Stimulated activated CD4-positive, alpha-beta T cell treated with anti-CD3 and anti-CD28 coated beads, Interleukin-4, amount 100 ng/mL, for 24 hours (primary cell): ENCODE measurements at regions not wholly inside any gene's neighbourhood (a gene's known extent, or its start where the extent isn't known, plus 50 kb on each side); places are given as distances from the start of the nearest gene placed in this dataset.

ENCODE experiments used
- DNase-seq: peaks from one replicate; pipeline ENCODE4 v3.0.0-alpha.2; 2020

DNA sequence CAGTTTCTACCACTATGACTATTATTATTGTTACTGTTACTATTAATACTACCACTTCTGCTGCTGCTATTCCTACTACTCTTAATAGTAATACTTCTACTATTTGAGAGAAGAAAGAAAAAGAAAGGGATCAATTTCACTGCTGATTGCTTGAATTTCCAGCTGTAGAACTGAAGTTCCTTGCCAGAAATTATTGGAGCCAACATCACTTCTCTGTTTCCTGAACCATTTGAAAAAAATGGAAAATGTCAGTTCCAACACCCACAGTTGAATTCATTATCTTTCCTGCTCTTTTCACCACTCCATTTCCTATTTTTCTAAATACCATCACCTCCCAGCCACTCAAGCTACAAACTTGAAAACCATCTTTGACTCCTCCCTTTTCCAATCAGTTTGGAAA lies 54.1 kb upstream of the PIK3C2G start:
- no peak for DNase-seq

- no peak for DNase-seq
Measured at GRCh38 chr12:18206198-18206597, 55.1 kb upstream of the PIK3C2G start.

DNA sequence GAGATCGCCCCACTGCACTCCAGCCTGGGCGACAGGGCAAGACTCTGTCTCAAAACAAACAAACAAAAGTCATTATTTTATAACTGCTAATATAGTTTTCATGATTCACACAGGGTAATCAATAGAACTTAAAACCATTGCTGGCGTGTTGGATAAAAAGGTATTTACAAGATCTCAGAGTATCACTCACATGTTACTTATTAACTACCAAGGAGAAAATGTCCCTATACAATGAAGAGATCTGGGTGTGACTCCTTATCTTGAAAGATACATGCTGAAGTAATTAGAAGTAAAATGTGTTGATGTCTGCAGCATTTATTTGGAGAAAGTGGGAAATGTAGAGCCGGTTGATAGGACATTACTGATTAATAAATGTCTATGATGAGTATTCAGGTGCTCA lies 57.3 kb upstream of the PIK3C2G start:
- no peak for DNase-seq

DNA sequence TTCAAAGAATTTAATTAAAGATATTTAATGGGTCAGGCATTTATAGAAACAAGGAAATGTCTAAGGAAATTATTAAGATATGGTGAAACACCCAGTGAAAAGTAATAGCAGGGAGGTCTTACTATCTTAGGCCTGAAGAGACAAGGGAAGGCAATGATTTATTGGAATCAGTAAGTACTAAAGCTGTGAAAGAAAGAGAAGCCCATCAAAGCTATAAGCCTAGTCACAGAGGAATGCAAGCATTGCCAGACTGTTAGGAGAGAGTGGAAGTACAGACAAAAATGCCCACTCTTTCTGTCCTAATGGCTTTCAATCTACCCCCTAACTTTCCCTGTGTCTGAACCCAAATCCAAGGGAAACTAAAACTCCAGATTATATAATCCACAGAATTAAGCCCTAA lies 69.2 kb upstream of the PIK3C2G start:
- no peak for DNase-seq

- no peak for DNase-seq
Measured at GRCh38 chr12:18183141-18183540, 78.2 kb upstream of the PIK3C2G start.

DNA sequence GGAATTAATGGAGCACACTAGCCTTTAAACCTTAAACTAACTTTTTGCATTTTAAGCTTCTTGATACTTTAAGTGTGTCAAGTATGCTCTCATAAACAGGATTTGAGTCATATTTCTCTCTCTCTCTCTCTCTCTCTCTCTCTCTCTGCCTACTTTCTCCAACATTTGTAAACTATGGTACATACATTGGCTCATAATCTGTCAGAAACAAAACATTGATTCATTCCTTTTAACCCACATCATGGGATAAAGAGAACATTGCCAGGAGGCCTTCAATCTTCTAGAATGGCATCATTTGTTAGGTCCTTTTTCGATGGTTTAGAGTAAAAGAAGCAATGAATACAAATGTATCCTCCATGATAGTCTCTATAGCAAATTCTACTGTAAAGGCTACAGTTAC lies 81.6 kb upstream of the RERGL start:
- DNase-seq, result no peak

DNA sequence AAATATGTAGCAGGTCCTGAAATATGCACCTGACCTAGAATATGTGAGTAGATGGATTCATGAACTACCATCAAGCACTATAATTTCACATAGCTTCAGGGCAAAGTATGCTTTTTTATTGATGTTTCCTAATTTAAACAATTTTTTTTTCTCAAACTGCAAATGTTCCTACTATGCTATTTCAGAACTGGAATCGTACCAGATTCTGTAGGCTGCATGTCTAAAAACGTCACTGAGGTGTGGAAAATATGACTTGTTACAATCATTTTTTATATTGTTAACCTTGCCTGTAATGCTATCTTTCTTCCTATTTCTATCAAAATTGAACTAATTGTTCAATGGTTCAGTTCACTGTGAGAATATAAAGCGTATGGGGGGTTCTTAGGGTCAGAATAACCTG lies 78.0 kb upstream of the RERGL start:
- DNase-seq, result no peak

GRCh38 chr12:18165889-18166288 lies 75.9 kb upstream of the RERGL start:
- no peak for DNase-seq

DNA sequence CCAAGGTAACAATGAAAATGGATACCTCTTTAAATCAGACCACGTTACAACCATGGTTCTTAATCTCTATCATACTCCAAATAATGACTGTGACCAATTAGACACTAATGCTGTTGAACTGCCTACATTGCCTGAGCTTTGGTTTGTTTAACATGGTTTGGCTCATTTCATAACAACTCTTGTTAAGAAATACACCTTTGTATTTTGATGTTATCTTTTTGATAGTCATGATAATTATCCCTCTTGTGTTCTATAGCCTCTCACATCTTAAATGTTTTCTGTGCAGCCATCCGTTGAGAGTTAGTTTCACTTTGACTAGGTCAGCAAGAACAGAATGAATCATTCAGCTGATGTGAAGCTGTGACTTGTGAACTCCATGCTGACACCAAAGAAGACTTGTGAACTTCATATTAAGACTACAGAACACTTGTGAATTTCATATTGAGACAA lies 75.5 kb upstream of the RERGL start:
- DNase-seq, result no peak

GRCh38 chr12:18160901-18161300 lies 70.9 kb upstream of the RERGL start:
- no peak for DNase-seq

DNA sequence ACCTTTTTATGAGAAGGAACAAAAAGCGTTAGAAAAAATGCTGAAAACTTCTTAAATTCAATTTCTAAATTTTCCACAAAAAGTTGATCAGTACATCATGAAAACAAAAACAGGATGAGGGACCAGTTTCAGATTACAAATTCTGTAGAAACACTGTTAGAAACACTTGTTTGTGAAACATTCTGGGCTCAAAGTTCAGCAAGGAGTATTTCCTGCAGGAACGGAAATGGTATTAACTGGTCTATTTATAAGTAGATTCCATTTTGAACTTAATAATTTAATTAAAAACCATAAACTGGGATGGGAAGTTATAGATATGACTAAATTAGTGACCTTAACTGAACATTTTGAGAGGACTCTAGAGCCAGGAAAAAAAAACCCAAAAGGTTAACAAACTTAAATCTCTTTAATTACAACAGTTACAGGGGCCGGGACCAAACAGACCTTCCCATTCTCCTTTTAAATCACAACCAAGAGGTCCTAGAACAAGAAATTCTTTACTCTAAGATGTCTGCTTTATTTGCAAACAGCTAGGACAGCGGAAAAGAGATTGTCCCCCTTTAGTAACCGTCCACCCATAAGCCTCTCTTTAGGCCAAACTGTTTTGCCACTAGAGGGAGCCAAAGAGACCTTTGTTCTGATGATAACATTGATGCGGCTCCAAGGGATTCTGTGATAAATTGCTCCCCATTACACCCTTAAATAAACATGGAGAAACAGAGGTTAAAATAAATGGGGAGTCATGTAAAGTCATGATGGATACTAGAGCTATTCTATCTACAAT lies 69.0 kb upstream of the RERGL start:
- DNase-seq, result peak; percentile 28

GRCh38 chr12:18153826-18154225 lies 63.8 kb upstream of the RERGL start:
- DNase-seq, result no peak

GRCh38 chr12:18151036-18151435 lies 61.0 kb upstream of the RERGL start:
- no peak for DNase-seq

GRCh38 chr12:18148961-18149360 lies 59.0 kb upstream of the RERGL start:
- no peak for DNase-seq

DNA sequence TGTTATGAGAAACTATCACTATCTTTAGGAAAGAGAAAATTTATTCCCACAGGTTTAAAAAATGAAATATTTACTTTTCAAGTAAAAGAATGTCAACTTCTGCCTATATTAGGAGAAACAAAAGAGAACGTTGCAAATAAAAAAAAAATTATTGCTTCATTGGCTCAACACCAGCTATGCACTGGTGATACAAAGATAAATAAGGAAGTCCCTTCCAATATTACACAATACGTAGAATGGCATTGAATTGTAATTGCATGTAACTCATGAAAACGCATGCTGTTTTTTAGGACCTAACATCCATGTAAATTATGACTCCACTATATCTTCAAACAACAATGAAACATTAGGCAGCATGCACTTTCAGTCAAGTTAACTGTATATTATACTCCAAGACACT lies 56.4 kb upstream of the RERGL start:
- DNase-seq, result no peak

DNA sequence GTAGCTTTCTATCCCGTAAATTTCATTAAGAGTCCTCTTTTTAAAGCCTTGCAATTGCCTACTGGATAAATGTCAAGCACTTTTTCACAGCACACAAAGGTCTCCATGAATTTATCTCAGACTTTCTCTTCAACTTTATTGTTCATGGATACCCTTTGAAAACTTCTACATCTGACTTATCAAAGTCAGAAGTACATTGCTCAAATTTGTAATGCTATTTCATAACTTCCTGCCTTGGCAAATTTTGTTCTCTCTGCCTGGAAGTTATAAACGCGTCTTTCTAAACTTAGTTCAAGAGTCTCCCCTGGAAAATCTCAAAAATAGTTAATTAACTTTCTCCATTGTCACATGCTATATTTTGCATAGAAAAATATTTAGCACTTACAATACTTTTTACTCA lies 55.9 kb upstream of the RERGL start:
- DNase-seq, result no peak

DNA sequence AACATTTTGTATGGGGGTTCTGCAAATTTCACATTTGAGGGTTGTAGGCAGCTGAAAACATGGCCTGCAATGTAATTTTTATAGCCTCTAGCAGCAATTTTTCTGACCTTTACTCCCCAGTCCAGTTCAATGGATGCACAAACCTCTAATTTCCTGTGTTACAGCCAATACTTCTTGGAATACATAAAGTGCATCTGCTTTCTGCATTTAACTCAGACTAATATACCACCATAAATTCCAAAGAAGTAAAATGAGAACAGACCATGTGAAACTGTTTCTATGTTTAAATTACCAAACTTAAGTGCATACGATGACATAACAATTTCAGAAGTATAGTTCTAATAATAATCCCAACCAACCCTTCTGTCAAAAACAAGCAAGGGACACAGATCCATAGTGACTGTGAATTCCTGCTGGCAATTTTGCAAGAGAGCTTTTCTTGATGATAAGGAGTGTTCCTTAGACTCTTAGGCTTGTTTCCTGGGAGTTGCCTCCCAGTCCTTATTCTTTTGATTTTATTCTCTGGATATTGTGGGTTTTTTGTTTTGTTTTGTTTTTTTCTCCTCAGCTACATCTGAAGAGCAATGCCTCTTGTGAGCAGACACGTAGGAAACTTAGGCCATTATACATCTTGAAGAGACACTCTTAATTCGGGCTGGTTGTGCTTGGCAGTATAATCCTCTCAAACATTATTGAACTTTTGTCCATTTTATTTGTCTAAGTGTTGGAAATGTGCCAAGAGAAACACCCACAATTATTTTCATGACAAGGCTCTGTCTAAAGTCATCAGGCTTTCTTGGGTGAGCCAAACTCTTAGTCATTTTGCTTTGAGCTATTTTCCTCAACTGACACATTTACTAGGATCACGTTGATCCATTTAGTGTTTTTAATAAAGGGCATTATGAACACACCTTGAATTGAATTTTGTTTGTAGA lies 51.3 kb upstream of the RERGL start:
- DNase-seq, result no peak

DNA sequence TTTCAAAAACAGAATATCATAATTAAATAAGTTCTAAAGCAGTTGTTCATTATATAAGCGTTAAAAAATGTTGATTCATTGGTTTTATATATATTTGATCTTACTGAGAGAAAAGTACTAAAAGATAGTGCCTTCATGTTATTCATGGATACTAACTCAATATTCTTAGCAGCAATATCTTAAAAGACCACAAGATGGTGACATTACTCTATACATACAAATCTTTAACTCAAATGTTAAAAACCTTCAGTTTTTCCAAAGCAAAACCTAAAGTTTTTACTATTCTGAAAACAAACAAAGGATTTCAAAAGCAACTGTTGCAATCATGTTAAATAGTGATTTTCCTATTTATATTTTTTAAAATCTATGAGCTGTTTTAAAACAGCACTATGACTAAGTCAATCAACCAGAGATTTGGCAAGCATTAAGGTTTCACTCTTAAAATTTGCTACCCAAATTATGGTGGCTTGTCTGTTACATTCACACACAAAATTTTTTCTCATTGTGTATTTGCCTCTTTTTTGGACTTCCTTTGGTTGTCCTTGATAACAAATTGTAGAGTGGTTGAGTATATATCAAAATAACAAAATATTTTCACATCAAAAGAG lies 50.1 kb upstream of the RERGL start:
- DNase-seq, result no peak
